ENCODE measurements at regions not wholly inside any gene's neighbourhood (a gene's known extent, or its start where the extent isn't known, plus 50 kb on each side); places are given as distances from the start of the nearest gene placed in this dataset.

- H3K36me3 ChIP-seq (ENCODE audit: insufficient read depth, low read length): no peaks in the 10 kb centered on the region
- H3K4me1 ChIP-seq (ENCODE audit: insufficient read depth, low read length): no peaks in the 10 kb centered on the region
- no peak overlapping the region for H3K4me2 ChIP-seq (ENCODE audit: insufficient read depth, low read length)
- no peak overlapping the region for H3K9ac ChIP-seq (ENCODE audit: low read depth, low read length)
- no peak for ATAC-seq (ENCODE audit: insufficient read depth, low read depth)
- TF ChIP-seq CTCF (IDR thresholded peaks at IDR 0.05; ENCODE audit: borderline replicate concordance, extremely low read depth, low read length, poor library complexity, severe bottlenecking): no peak
- H3K4me3 ChIP-seq (ENCODE audit: low read depth in 1 of 2, low read length in 2 of 2): no peak overlapping the region
- no peaks in the 10 kb centered on the region for H4K20me1 ChIP-seq (ENCODE audit: insufficient read depth, low read length)
- H3K79me2 ChIP-seq (ENCODE audit: insufficient read depth, low read length): no peaks in the 10 kb centered on the region
- DNase-seq: no peak
- H3K9me3 ChIP-seq (ENCODE audit: insufficient read depth, low read length, severe bottlenecking): no peaks in the 10 kb centered on the region
- no peak overlapping the region for H2AFZ ChIP-seq (ENCODE audit: low read depth, low read length)
- H3K27me3 ChIP-seq (ENCODE audit: insufficient read depth, low read length, poor library complexity): no peaks in the 10 kb centered on the region
- no peak overlapping the region for H3K27ac ChIP-seq (ENCODE audit: low read length)
Measured at GRCh38 chr9:38336341-38336740, 56.2 kb upstream of the ALDH1B1 start.

- no peaks in the 10 kb centered on the region for H3K27me3 ChIP-seq (ENCODE audit: insufficient read depth, low read length, poor library complexity)
- DNase-seq: no peak
- H4K20me1 ChIP-seq (ENCODE audit: insufficient read depth, low read length): no peaks in the 10 kb centered on the region
- no peaks in the 10 kb centered on the region for H3K79me2 ChIP-seq (ENCODE audit: insufficient read depth, low read length)
- H3K36me3 ChIP-seq (ENCODE audit: insufficient read depth, low read length): no peaks in the 10 kb centered on the region
- no peaks in the 10 kb centered on the region for H3K9me3 ChIP-seq (ENCODE audit: insufficient read depth, low read length, severe bottlenecking)
- H3K9ac ChIP-seq (ENCODE audit: low read depth, low read length): no peak overlapping the region
- TF ChIP-seq CTCF (IDR thresholded peaks at IDR 0.05; ENCODE audit: borderline replicate concordance, extremely low read depth, low read length, poor library complexity, severe bottlenecking) (no peak), EZH2 (IDR thresholded peaks at IDR 0.05; ENCODE audit: borderline replicate concordance, low read depth, low read length, severe bottlenecking) (no peak)
- ATAC-seq (ENCODE audit: insufficient read depth, low read depth): no peak
- H3K27ac ChIP-seq (ENCODE audit: low read length): no peak overlapping the region
- H3K4me2 ChIP-seq (ENCODE audit: insufficient read depth, low read length): no peak overlapping the region
- H2AFZ ChIP-seq (ENCODE audit: low read depth, low read length): no peak overlapping the region
- no peak overlapping the region for H3K4me3 ChIP-seq (ENCODE audit: low read depth in 1 of 2, low read length in 2 of 2)
- H3K4me1 ChIP-seq (ENCODE audit: insufficient read depth, low read length): no peaks in the 10 kb centered on the region
Measured at GRCh38 chr9:38335686-38336085, 56.8 kb upstream of the ALDH1B1 start.

- Histone ChIP-seq H2AFZ (ENCODE audit: low read depth, low read length) (no peak overlapping the region), H3K79me2 (ENCODE audit: insufficient read depth, low read length) (no peaks in the 10 kb centered on the region), H3K36me3 (ENCODE audit: insufficient read depth, low read length) (no peaks in the 10 kb centered on the region), H4K20me1 (ENCODE audit: insufficient read depth, low read length) (no peaks in the 10 kb centered on the region), H3K9me3 (ENCODE audit: insufficient read depth, low read length, severe bottlenecking) (no peaks in the 10 kb centered on the region), H3K4me1 (ENCODE audit: insufficient read depth, low read length) (no peaks in the 10 kb centered on the region), H3K4me3 (ENCODE audit: low read depth in 1 of 2, low read length in 2 of 2) (no peak overlapping the region), H3K4me2 (ENCODE audit: insufficient read depth, low read length) (no peak overlapping the region), H3K9ac (ENCODE audit: low read depth, low read length) (no peak overlapping the region), H3K27ac (ENCODE audit: low read length) (no peak overlapping the region), H3K27me3 (ENCODE audit: insufficient read depth, low read length, poor library complexity) (no peaks in the 10 kb centered on the region)
- no peak for TF ChIP-seq EZH2 (IDR thresholded peaks at IDR 0.05; ENCODE audit: borderline replicate concordance, low read depth, low read length, severe bottlenecking)
- peak; percentile 42 for TF ChIP-seq CTCF (IDR thresholded peaks at IDR 0.05; ENCODE audit: borderline replicate concordance, extremely low read depth, low read length, poor library complexity, severe bottlenecking)
- ATAC-seq (ENCODE audit: insufficient read depth, low read depth) (no peak), DNase-seq (peak; percentile 8)
Measured at GRCh38 chr9:38334234-38334633, 58.3 kb upstream of the ALDH1B1 start.

GRCh38 chr9:38333047-38333446, 59.5 kb upstream of the ALDH1B1 start:
- H2AFZ ChIP-seq (ENCODE audit: low read depth, low read length): no peak overlapping the region
- no peak overlapping the region for H3K4me2 ChIP-seq (ENCODE audit: insufficient read depth, low read length)
- no peaks in the 10 kb centered on the region for H3K27me3 ChIP-seq (ENCODE audit: insufficient read depth, low read length, poor library complexity)
- H3K4me1 ChIP-seq (ENCODE audit: insufficient read depth, low read length): no peaks in the 10 kb centered on the region
- H3K79me2 ChIP-seq (ENCODE audit: insufficient read depth, low read length): no peaks in the 10 kb centered on the region
- H3K4me3 ChIP-seq (ENCODE audit: low read depth in 1 of 2, low read length in 2 of 2): no peak overlapping the region
- no peaks in the 10 kb centered on the region for H3K9me3 ChIP-seq (ENCODE audit: insufficient read depth, low read length, severe bottlenecking)
- no peaks in the 10 kb centered on the region for H3K36me3 ChIP-seq (ENCODE audit: insufficient read depth, low read length)
- DNase-seq: no peak
- no peaks in the 10 kb centered on the region for H4K20me1 ChIP-seq (ENCODE audit: insufficient read depth, low read length)
- ATAC-seq (ENCODE audit: insufficient read depth, low read depth): no peak
- no peak overlapping the region for H3K9ac ChIP-seq (ENCODE audit: low read depth, low read length)
- no peak overlapping the region for H3K27ac ChIP-seq (ENCODE audit: low read length)
- no peak for TF ChIP-seq EZH2 (IDR thresholded peaks at IDR 0.05; ENCODE audit: borderline replicate concordance, low read depth, low read length, severe bottlenecking)
- TF ChIP-seq CTCF (IDR thresholded peaks at IDR 0.05; ENCODE audit: borderline replicate concordance, extremely low read depth, low read length, poor library complexity, severe bottlenecking): no peak

All from DND-41 (cell line).